HUES6 (cell line): ENCODE measurements at regions not wholly inside any gene's neighbourhood (a gene's known extent, or its start where the extent isn't known, plus 50 kb on each side); places are given as distances from the start of the nearest gene placed in this dataset.

Experiments used
- H3K27ac ChIP-seq: 2 replicates; pipeline ENCODE4 v1.7.0; 2013; ENCODE audit warnings: low read depth, mild to moderate bottlenecking, low read length, inconsistent platforms
- H3K27me3 ChIP-seq: 2 replicates; pipeline ENCODE4 v1.6.1; 2013; ENCODE audit warnings: low read length; ENCODE audit not compliant: control insufficient read depth, insufficient read depth
- H3K36me3 ChIP-seq: 2 replicates; pipeline ENCODE4 v1.6.1; 2013; ENCODE audit warnings: low read length; ENCODE audit not compliant: control insufficient read depth, insufficient read depth
- H3K4me1 ChIP-seq: 2 replicates; pipeline ENCODE4 v1.6.1; 2013; ENCODE audit warnings: low read length; ENCODE audit not compliant: control insufficient read depth, insufficient read depth
- H3K4me3 ChIP-seq: 2 replicates; pipeline ENCODE4 v1.5.1; 2013; ENCODE audit warnings: low read depth, low read length
- H3K9ac ChIP-seq: one replicate; pipeline ENCODE4 v1.6.1; 2013; ENCODE audit warnings: mild to moderate bottlenecking, low read length
- H3K9me3 ChIP-seq: 2 replicates; pipeline ENCODE4 v1.6.1; 2013; ENCODE audit warnings: low read depth, low read length; ENCODE audit not compliant: control insufficient read depth, insufficient read depth

- H3K4me1 ChIP-seq, result no peaks in the 10 kb centered on the region
- no peaks in the 10 kb centered on the region for H3K36me3 ChIP-seq
- H3K4me3 ChIP-seq, result no peak overlapping the region
- H3K9ac ChIP-seq, result no peak overlapping the region
- no peaks in the 10 kb centered on the region for H3K9me3 ChIP-seq
- no peaks in the 10 kb centered on the region for H3K27me3 ChIP-seq
- H3K27ac ChIP-seq, result no peak overlapping the region
Observed at GRCh38 chr3:94317017-94317416, 254.2 kb downstream of the NSUN3 start.

GRCh38 chr3:94323596-94323995 is 260.7 kb downstream of the NSUN3 start:
- Histone ChIP-seq H3K27me3 (no peaks in the 10 kb centered on the region), H3K9ac (no peak overlapping the region), H3K36me3 (no peaks in the 10 kb centered on the region), H3K9me3 (no peaks in the 10 kb centered on the region), H3K27ac (no peak overlapping the region), H3K4me3 (no peak overlapping the region), H3K4me1 (no peaks in the 10 kb centered on the region)

- Histone ChIP-seq H3K36me3 (no peaks in the 10 kb centered on the region), H3K9me3 (no peaks in the 10 kb centered on the region), H3K4me1 (0 out of 2 replicates have a peak, but pooled peaks cover 3% of the 10 kb centered on the region), H3K27ac (no peak overlapping the region), H3K27me3 (no peaks in the 10 kb centered on the region), H3K9ac (no peak overlapping the region), H3K4me3 (no peak overlapping the region)
Observed at GRCh38 chr3:94331831-94332230, 269.0 kb downstream of the NSUN3 start.

GRCh38 chr3:94336046-94336753 is 273.3 kb downstream of the NSUN3 start:
- Histone ChIP-seq H3K9me3 (no peaks in the 10 kb centered on the region), H3K36me3 (no peaks in the 10 kb centered on the region), H3K27ac (no peak overlapping the region)

GRCh38 chr3:94345101-94345500 is 282.2 kb downstream of the NSUN3 start:
- Histone ChIP-seq H3K27ac (no peak overlapping the region), H3K4me3 (no peak overlapping the region), H3K9me3 (peaks cover 17% of the 10 kb centered on the region; the same call in 1 of the 2 replicates), H3K9ac (no peak overlapping the region), H3K27me3 (no peaks in the 10 kb centered on the region), H3K36me3 (no peaks in the 10 kb centered on the region), H3K4me1 (peaks cover 19% of the 10 kb centered on the region; the same call in 1 of the 2 replicates)

More at GRCh38 chr3:94336046-94336753, 273.3 kb downstream of the NSUN3 start:
- Histone ChIP-seq H3K9ac (no peak overlapping the region), H3K27me3 (no peaks in the 10 kb centered on the region), H3K4me3 (no peak overlapping the region), H3K4me1 (0 out of 2 replicates have a peak, but pooled peaks cover 3% of the 10 kb centered on the region)

GRCh38 chr3:94349310-94349878 is 286.5 kb downstream of the NSUN3 start:
- Histone ChIP-seq H3K27ac (no peak overlapping the region), H3K4me3 (no peak overlapping the region), H3K9ac (no peak overlapping the region), H3K36me3 (no peaks in the 10 kb centered on the region), H3K9me3 (peaks cover 15% of the 10 kb centered on the region; the same call in 1 of the 2 replicates), H3K27me3 (no peaks in the 10 kb centered on the region), H3K4me1 (peaks cover 19% of the 10 kb centered on the region; the same call in 1 of the 2 replicates)

- Histone ChIP-seq H3K36me3 (no peaks in the 10 kb centered on the region), H3K4me1 (no peaks in the 10 kb centered on the region), H3K9me3 (no peaks in the 10 kb centered on the region; the same call in 1 of the 2 replicates), H3K27ac (no peak overlapping the region), H3K27me3 (no peaks in the 10 kb centered on the region), H3K9ac (no peak overlapping the region), H3K4me3 (no peak overlapping the region)
Observed at GRCh38 chr3:94356581-94356980, 293.7 kb downstream of the NSUN3 start.

GRCh38 chr3:94359996-94360395 is 297.1 kb downstream of the NSUN3 start:
- Histone ChIP-seq H3K4me3 (no peak overlapping the region), H3K36me3 (no peaks in the 10 kb centered on the region)

GRCh38 chr3:94360987-94361386 is 298.1 kb downstream of the NSUN3 start:
- H3K9ac ChIP-seq, result no peak overlapping the region
- H3K4me1 ChIP-seq, result no peaks in the 10 kb centered on the region
- H3K36me3 ChIP-seq, result no peaks in the 10 kb centered on the region
- H3K4me3 ChIP-seq, result no peak overlapping the region
- H3K9me3 ChIP-seq, result peaks cover 3% of the 10 kb centered on the region; the same call in 1 of the 2 replicates
- H3K27me3 ChIP-seq, result no peaks in the 10 kb centered on the region
- H3K27ac ChIP-seq, result no peak overlapping the region

More at GRCh38 chr3:94359996-94360395, 297.1 kb downstream of the NSUN3 start:
- H3K9ac ChIP-seq, result no peak overlapping the region
- H3K4me1 ChIP-seq, result no peaks in the 10 kb centered on the region
- H3K27ac ChIP-seq, result no peak overlapping the region
- no peaks in the 10 kb centered on the region for H3K27me3 ChIP-seq
- no peaks in the 10 kb centered on the region; the same call in 1 of the 2 replicates for H3K9me3 ChIP-seq

GRCh38 chr3:94362393-94362792 is 299.5 kb downstream of the NSUN3 start:
- Histone ChIP-seq H3K27ac (no peak overlapping the region), H3K27me3 (no peaks in the 10 kb centered on the region), H3K36me3 (no peaks in the 10 kb centered on the region), H3K9me3 (peaks cover 3% of the 10 kb centered on the region; the same call in 1 of the 2 replicates), H3K4me3 (no peak overlapping the region), H3K9ac (no peak overlapping the region), H3K4me1 (no peaks in the 10 kb centered on the region)

GRCh38 chr3:94365006-94365405 is 302.1 kb downstream of the NSUN3 start:
- H3K4me1 ChIP-seq, result no peaks in the 10 kb centered on the region

More at GRCh38 chr3:94365006-94365405, 302.1 kb downstream of the NSUN3 start:
- H3K36me3 ChIP-seq, result no peaks in the 10 kb centered on the region
- no peaks in the 10 kb centered on the region for H3K27me3 ChIP-seq
- H3K4me3 ChIP-seq, result no peak overlapping the region
- H3K9ac ChIP-seq, result no peak overlapping the region
- no peak overlapping the region for H3K27ac ChIP-seq
- H3K9me3 ChIP-seq, result peaks cover 3% of the 10 kb centered on the region; the same call in 1 of the 2 replicates
